Fibroblast of mammary gland (primary cell): ENCODE measurements at regions not wholly inside any gene's neighbourhood (a gene's known extent, or its start where the extent isn't known, plus 50 kb on each side); places are given as distances from the start of the nearest gene placed in this dataset.
A peak's percentile ranks its signal among the peaks of the same experiment; 100 is the strongest.

Source experiments
- DNase-seq: peaks from one replicate; pipeline ENCODE4 v3.0.0-alpha.2; 2010; ENCODE audit warnings: low read depth
- H3K4me3 ChIP-seq: 2 replicates; pipeline ENCODE4 v1.5.1; 2011; ENCODE audit warnings: low read depth, mild to moderate bottlenecking, low read length, moderate library complexity; ENCODE audit not compliant: control insufficient read depth
- CTCF ChIP-seq: conservative IDR thresholded peaks from 2 replicates; pipeline ENCODE4 v1.5.1; 2011; ENCODE audit warnings: low read depth, low read length, inconsistent platforms; ENCODE audit not compliant: control insufficient read depth, insufficient read depth

- no peak for TF ChIP-seq CTCF
- no peak for DNase-seq
- no peak overlapping the region for H3K4me3 ChIP-seq
Measured at GRCh38 chr6:99036672-99037071, 88.9 kb upstream of the FBXL4 start.

- TF ChIP-seq CTCF, result no peak
- H3K4me3 ChIP-seq, result no peak overlapping the region
- DNase-seq, result no peak
Measured at GRCh38 chr6:99032396-99032795, 84.7 kb upstream of the FBXL4 start.

GRCh38 chr6:99031957-99032356 is 84.2 kb upstream of the FBXL4 start:
- no peak for DNase-seq
- no peak for TF ChIP-seq CTCF
- H3K4me3 ChIP-seq, result no peak overlapping the region

- H3K4me3 ChIP-seq, result no peak overlapping the region
- DNase-seq, result no peak
- TF ChIP-seq CTCF, result no peak
Measured at GRCh38 chr6:99030915-99031314, 83.2 kb upstream of the FBXL4 start.

GRCh38 chr6:99026135-99026534 is 78.4 kb upstream of the FBXL4 start:
- TF ChIP-seq CTCF, result no peak
- no peak overlapping the region for H3K4me3 ChIP-seq
- peak; percentile 22 for DNase-seq

- no peak overlapping the region for H3K4me3 ChIP-seq
- DNase-seq, result no peak
- no peak for TF ChIP-seq CTCF
Measured at GRCh38 chr6:99024089-99024488, 76.3 kb upstream of the FBXL4 start.

GRCh38 chr6:99022039-99022609 is 74.4 kb upstream of the FBXL4 start:
- no peak for DNase-seq
- TF ChIP-seq CTCF, result no peak

More at GRCh38 chr6:99022039-99022609, 74.4 kb upstream of the FBXL4 start:
- no peak overlapping the region for H3K4me3 ChIP-seq
